ENCODE measurements at regions not wholly inside any gene's neighbourhood (a gene's known extent, or its start where the extent isn't known, plus 50 kb on each side); places are given as distances from the start of the nearest gene placed in this dataset.

DNA sequence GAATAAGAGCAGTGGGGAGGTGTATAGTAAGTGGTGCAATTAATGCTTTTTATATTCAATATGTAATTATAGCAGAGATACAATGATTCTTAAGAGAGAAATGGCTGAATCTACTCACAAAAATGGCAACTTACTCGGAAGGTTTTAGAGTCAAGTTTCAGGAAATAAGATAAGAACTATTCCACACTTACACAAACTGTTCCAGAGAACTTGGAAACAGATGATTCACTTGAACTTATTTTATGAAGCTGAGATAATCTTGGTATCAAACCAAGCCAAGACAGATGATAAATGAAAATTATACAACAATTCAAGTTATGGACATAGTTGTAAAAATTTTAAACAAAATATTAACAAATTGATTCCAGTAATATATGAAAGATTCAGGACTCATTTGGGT is 311.3 kb upstream of the HS3ST1 start:
- TF ChIP-seq, protein P1, sequence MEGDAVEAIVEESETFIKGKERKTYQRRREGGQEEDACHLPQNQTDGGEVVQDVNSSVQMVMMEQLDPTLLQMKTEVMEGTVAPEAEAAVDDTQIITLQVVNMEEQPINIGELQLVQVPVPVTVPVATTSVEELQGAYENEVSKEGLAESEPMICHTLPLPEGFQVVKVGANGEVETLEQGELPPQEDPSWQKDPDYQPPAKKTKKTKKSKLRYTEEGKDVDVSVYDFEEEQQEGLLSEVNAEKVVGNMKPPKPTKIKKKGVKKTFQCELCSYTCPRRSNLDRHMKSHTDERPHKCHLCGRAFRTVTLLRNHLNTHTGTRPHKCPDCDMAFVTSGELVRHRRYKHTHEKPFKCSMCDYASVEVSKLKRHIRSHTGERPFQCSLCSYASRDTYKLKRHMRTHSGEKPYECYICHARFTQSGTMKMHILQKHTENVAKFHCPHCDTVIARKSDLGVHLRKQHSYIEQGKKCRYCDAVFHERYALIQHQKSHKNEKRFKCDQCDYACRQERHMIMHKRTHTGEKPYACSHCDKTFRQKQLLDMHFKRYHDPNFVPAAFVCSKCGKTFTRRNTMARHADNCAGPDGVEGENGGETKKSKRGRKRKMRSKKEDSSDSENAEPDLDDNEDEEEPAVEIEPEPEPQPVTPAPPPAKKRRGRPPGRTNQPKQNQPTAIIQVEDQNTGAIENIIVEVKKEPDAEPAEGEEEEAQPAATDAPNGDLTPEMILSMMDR (IDR thresholded peaks at IDR 0.05): no peak
- no peak for TF ChIP-seq TAF1 (IDR thresholded peaks at IDR 0.05; ENCODE audit: borderline replicate concordance, low read depth, low read length)
- TF ChIP-seq SIN3A (IDR thresholded peaks at IDR 0.05; ENCODE audit: borderline replicate concordance, low read depth, low read length): no peak
- TF ChIP-seq, protein P2, sequence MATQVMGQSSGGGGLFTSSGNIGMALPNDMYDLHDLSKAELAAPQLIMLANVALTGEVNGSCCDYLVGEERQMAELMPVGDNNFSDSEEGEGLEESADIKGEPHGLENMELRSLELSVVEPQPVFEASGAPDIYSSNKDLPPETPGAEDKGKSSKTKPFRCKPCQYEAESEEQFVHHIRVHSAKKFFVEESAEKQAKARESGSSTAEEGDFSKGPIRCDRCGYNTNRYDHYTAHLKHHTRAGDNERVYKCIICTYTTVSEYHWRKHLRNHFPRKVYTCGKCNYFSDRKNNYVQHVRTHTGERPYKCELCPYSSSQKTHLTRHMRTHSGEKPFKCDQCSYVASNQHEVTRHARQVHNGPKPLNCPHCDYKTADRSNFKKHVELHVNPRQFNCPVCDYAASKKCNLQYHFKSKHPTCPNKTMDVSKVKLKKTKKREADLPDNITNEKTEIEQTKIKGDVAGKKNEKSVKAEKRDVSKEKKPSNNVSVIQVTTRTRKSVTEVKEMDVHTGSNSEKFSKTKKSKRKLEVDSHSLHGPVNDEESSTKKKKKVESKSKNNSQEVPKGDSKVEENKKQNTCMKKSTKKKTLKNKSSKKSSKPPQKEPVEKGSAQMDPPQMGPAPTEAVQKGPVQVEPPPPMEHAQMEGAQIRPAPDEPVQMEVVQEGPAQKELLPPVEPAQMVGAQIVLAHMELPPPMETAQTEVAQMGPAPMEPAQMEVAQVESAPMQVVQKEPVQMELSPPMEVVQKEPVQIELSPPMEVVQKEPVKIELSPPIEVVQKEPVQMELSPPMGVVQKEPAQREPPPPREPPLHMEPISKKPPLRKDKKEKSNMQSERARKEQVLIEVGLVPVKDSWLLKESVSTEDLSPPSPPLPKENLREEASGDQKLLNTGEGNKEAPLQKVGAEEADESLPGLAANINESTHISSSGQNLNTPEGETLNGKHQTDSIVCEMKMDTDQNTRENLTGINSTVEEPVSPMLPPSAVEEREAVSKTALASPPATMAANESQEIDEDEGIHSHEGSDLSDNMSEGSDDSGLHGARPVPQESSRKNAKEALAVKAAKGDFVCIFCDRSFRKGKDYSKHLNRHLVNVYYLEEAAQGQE (IDR thresholded peaks at IDR 0.05; ENCODE audit: low read depth, low read length): no peak
- no peak for TF ChIP-seq POLR2AphosphoS5 (IDR thresholded peaks at IDR 0.05; ENCODE audit: low read depth, low read length)
- TF ChIP-seq EP300 (IDR thresholded peaks at IDR 0.05; ENCODE audit: borderline replicate concordance in 1 of 2, low read depth in 1 of 2, low read length in 1 of 2): no peak
